MM.1S (cell line): ENCODE measurements at regions not wholly inside any gene's neighbourhood (a gene's known extent, or its start where the extent isn't known, plus 50 kb on each side); places are given as distances from the start of the nearest gene placed in this dataset.

ENCODE experiments used
- EZH2 ChIP-seq: fragments of 300-600 bp; sonication (generic); optimal IDR thresholded peaks from 2 replicates; pipeline ENCODE3; 2017; ENCODE audit warnings: low read depth, mild to moderate bottlenecking, antibody characterized with exemption, low read length, mixed read lengths
- EZH2phosphoT487 ChIP-seq: fragments of 300-600 bp; sonication (generic); IDR thresholded peaks from 2 replicates; pipeline ENCODE4 v1.6.1; 2018; ENCODE audit warnings: antibody characterized with exemption, low read length
- TF ChIP-seq, protein P1 (sequence below): fragments of 300-600 bp; sonication (generic); IDR thresholded peaks from 2 replicates; pipeline ENCODE4 v1.5.1; 2016; ENCODE audit warnings: antibody characterized with exemption, low read length, mixed read lengths

DNA sequence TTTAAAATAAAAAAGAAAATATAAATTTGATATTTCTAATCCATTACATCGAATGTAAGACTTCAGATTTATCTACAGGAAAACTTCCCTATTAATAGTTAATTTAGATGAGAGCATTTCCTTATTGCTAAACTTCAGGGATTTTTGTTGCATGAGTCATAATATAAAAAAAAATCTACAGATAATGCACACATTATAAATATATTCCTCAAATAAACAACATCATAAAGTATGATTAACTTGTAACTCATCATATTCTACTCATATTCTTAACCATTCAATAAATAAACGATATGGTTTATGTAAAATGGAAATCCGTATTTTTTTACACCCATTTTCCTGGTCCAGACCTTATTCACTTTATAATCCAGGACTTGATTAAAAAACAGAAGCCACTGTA, 477.0 kb downstream of the EPHA3 start:
- TF ChIP-seq, protein P1, sequence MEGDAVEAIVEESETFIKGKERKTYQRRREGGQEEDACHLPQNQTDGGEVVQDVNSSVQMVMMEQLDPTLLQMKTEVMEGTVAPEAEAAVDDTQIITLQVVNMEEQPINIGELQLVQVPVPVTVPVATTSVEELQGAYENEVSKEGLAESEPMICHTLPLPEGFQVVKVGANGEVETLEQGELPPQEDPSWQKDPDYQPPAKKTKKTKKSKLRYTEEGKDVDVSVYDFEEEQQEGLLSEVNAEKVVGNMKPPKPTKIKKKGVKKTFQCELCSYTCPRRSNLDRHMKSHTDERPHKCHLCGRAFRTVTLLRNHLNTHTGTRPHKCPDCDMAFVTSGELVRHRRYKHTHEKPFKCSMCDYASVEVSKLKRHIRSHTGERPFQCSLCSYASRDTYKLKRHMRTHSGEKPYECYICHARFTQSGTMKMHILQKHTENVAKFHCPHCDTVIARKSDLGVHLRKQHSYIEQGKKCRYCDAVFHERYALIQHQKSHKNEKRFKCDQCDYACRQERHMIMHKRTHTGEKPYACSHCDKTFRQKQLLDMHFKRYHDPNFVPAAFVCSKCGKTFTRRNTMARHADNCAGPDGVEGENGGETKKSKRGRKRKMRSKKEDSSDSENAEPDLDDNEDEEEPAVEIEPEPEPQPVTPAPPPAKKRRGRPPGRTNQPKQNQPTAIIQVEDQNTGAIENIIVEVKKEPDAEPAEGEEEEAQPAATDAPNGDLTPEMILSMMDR = no peak
- no peak for TF ChIP-seq EZH2
- no peak for TF ChIP-seq EZH2phosphoT487
